HPDE6-E6E7 (cell line): ENCODE measurements at regions not wholly inside any gene's neighbourhood (a gene's known extent, or its start where the extent isn't known, plus 50 kb on each side); places are given as distances from the start of the nearest gene placed in this dataset.
A peak's percentile ranks its signal among the peaks of the same experiment; 100 is the strongest.

Experiments
- DNase-seq: peaks from one replicate; pipeline ENCODE4 v3.0.0; 2011; ENCODE audit warnings: missing footprints; ENCODE audit errors: extremely low spot score

DNA sequence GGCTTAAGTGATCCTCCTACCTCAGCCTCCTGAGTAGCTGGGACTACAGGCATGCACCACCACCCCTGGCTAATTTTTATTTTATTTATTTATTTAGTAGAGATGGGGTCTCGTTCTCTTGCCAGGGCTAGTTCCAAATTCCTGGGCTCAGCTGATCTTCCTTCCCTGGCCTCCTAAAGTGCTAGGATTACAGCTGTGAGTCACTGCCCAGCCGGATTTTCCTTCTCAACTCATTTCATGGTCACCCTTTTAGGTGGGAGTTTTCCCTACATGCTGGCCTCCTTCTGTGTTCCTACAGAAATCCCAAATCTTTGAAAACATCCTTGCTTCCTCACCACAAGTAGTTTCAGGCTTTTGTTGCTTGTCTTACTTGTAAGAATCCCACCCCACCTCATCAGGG lies 102.1 kb upstream of the SIAH1 start:
- no peak for DNase-seq

DNA sequence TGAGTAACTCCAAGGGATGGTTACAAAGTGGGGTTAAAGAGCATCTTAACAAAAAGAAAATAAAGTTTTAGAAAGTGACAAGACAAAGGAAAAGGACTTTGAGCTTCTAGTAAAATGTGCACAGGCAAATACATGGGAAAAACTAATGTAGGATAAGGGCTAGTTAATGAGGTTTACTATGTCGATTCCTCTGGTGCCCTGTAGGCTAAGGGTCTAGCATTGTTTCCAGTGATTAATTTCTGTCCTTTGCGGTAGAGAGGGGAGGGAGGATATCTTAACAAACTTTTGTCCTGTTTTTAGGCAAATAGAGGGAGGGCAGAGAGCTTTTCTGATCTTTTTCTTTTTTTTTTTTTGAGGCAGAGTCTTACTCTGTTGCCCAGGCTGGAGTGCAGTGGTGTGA lies 96.6 kb upstream of the SIAH1 start:
- no peak for DNase-seq

DNA sequence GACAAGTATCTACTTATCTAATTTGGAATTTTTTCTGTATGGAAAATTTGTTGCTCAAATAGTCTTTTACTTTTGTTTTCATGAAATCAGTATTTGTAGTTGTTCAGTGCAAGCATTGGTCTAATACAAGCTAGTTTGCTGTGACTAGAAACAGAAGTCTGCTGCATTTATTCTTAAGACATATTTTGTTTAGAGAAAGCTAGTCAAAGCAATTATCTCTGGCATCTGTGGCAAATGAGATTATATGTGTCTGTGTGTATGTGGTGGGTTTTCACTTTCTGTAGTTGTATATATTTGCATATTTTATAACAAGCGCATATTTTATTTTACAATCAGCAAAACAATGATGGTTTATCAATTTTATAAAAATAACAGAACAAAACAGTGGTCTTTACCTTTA lies 96.0 kb upstream of the SIAH1 start:
- no peak for DNase-seq

DNA sequence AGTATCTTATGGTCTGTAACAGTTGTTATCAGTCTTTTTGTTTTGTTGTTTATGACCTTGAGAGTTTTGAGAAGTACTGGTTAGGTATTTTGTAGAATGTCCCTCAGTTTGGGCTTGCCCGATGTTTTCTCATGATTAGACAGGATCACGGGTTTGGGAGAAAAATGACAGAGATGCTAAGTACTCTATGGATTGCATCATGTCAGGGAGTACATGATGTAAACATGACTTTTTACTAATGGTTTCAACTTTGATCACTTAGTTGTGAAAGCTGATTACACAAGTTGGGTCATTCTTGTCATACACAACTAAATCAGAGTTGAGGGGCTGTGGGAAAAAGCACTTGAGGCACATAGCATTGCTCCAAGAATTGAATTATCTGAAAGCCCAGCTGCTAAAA lies 94.7 kb upstream of the SIAH1 start:
- DNase-seq = no peak

DNA sequence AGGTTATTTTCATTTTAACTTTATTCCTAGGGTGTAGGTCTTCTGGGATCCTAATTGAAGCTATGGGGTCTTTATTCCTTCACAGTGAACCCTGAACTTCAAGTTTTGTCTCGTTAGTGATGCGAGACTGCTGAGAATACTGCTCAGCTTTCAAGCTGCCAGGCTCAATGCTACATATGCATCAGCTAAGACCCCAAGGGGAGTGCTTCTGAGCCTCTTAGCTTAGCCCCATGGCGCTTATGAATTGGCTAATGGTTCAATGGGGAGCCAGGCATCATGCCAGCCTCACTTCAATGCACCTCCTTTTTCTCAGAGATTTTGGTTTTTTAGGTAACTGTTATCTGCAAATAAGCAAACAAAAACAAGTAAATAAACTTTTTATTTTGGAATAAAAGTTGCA lies 94.1 kb upstream of the SIAH1 start:
- no peak for DNase-seq

DNA sequence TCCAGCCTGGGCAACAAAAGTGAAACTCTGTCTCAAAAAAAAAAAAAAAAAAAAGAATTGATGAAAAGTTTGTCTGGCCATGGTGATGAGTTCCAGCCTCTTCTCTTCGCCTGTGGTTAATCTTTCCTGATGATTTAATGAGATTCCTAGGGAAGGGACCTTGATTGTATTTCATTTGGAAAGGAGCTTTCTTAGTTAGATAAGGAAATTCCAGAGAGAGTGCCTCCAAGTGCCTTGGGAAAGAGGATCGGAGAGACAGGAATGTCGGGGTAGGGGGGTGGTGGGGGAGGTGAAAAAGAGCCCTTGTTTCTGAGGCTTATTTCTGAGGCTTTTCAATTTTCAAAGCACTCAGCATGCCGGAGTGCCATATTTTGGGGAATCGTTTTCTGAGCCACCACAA lies 93.2 kb upstream of the SIAH1 start:
- DNase-seq = no peak

DNA sequence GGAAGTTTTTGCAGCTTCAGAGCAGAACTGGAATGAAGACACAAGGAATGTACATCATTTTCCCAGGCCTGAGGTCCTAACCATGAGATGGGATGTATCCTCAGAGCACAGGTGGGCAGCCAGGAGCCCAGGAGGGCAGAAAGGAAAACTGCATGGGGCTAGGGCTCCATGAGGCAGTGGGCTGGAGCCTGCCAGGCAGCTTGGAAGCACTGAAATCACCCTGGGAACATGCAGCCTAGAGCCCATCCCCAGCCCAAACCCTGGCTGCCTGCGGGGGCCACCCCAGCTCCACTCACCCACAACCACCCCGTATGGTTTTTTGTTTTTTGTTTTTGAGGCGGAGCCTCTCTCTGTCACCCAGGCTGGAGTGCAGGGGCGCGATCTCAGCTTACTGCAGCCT lies 86.2 kb upstream of the SIAH1 start:
- DNase-seq = no peak

DNA sequence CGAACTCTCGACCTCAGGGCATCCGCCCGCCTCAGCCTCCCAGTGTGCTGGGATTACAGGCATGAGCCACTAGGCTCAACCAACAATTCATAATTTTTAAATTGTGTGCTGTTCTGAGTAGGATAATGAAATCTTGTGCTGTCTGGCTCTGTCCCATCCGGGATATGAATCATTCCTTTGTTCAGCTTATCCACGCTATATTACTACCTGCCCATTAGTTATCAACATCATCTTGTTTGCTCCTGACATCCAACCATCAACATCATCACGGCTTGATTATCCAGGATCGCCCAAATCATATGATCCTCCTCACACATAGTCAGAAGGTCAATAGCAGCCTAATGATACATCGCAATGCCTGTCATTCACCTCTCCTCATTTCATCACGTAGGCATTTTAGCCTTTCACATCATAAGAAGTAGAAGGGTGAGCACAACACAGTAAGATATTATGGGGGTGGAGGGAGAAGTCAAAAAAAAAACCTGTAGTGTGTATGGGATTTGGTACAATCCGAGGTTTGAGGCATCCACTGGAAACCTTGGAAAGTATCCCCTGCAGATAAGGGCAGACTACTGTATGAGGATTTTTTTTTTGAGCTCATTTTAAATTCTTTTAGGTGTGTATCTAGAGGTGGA lies 77.0 kb upstream of the SIAH1 start:
- DNase-seq = peak; percentile 64

DNA sequence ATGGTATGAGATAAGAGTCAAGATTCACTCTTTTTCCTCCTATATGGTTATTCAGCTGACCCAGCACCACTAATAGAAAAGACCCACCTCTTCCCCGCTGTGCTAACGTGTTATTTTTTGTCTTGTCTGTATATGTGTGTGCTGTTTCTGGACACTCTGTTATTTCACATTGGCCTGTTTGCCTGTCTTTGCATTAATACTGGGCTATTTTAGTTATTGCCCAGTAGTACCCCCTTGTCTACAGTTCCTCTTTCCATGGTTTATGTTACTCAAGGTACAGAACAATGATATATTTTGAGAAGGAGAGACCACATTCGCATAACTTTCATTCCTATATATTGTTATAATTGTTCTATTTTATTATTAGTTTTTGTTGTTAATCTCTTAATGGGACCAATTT lies 74.0 kb upstream of the SIAH1 start:
- DNase-seq = no peak

DNA sequence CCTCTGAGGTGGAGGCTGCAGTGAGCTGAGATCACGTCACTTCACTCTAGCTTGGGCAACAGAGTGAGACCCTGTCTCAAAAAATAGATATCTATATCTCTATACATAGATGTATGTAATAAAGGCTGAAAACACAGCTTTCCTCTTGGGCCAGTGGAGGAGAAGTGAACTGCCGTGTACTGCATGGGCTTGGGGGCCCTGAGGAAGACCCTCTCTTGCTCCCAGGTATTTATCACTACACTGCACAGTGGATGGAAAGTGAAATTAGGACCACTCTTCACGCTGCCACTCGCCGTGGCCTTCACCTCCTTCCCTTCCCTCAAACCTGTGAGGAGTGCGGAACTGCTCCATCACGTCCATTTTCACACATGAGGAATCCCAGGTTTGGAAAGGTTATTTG lies 68.8 kb upstream of the SIAH1 start:
- no peak for DNase-seq

DNA sequence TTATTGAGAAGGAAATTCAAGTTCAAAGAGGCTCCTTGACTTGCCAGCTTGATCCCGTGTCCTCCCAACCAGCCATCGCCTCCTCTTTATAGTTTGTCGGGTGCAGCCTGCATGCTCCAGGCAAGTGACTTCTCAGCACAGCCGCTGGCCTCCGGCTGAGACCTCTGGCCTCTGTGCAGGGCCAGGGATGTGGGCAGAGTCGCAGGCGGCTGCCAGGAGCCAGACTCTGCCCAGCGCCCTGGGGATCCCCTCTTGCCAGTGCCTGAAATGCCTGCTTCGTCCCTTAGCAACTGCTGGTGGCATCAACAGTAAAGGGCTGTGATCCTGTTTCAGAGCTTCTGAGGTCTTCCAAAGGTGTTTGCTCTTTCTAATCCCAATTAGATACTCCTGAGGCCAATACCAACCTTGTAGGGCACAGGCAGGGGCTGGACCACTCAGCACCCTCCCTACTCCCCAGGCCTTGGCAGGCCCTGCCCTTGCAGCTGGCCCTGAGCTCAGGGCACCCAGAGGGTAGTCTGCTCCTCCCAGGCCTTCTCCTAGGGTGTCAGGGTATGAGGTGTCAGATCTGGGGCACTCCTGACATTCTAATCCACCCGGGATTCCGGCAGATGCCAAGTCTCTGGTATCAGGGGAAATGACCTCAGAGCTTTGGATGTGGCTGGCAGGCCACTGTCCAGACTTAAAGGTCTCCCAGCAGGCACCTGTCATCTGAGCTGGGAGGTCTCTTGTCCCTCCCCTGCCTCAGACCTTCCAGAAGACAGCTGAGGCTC lies 68.0 kb upstream of the SIAH1 start:
- no peak for DNase-seq

DNA sequence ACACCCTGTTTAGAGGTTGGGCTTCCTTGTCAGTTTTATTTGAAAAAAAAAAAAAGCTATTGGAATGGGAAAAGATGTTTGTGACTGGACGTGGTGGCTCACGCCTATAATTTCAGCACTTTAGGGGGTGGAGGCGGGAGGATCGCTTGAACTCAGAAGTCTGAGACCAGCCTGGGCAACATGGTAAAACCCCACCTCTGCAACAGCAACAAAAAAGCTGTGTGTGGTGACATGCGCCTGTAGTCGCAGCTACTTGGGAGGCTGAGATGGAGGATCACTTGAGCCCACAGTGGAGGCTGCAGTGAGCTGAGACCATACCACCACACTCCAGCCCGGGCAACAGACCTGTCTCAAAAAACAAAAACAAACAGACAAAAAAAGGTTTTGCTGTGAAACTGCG lies 66.1 kb upstream of the SIAH1 start:
- no peak for DNase-seq

DNA sequence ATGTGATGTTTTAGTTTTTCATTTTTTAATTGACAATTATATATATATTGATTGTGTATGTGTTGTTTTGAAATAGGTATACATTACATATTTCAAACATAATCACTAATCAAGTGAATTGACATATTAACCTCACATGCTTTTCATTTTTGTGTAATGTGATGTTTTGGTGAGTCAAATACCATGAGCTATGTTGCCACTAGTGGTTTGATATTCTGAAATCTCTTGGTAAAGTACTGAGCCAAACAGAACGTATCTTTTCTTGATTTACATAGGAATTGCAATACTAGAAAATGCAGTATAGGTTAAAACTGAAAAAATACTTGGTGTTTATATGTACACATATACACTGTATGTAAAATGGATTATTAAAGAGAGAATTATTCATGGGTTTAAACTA lies 65.2 kb upstream of the SIAH1 start:
- no peak for DNase-seq

DNA sequence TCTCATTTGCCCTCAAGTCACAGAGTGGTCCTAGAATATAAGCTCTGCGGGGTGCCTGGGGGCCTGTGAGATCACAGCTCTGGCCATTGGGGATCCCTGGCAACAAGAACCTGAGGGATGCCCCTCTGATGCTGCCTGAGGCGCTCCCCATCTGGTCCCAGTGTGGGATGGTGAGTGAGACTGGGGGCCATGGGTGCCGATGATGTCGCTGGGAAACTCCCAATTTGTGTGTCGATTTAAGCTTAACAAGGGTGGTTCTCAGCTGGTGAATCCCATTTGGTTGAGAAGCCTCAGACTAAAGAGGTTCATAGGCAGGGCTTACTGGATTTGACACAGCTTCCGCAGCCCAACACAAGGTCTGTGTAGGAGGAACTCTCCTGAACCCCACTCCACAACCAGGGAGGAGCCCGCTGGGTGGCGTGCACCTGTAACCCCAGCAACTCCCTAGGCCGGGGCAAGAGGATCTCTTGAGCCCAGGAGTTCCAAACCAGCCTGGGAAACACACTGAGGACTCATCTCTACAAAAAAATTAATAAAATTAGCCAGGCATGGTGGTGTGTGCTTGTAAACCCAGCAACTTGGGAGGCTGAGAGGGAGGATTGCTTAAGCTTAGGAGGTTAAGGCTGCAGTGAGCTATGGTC lies 63.7 kb upstream of the SIAH1 start:
- no peak for DNase-seq

DNA sequence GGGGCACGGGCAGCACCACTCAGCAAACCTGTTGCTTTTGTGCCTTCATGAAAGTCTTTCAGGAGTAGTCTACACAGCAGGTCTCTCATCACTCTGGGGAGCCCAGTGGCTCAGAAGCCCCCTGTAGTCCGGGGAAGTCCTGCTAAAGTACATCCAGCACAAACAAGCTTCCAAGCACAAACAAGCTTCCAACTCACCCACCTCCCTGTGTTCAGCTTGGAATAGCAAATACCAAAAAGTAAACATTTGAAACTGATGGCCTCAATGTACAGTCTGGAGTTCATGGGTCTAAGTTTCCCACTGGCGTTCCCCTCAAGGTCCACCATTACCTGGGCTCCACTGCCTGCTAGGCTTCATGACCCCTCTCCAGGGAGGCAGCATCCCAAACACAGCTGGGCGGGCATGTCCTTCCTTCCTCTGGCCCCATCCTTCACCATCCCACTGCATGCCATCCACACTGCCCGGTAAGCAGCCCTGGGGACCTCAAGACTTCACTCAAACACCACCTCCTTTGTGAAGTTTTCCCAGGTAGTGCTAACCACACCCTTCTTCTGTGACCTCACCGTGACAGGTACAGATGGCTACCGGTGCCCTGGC lies 62.8 kb upstream of the SIAH1 start:
- DNase-seq = no peak

DNA sequence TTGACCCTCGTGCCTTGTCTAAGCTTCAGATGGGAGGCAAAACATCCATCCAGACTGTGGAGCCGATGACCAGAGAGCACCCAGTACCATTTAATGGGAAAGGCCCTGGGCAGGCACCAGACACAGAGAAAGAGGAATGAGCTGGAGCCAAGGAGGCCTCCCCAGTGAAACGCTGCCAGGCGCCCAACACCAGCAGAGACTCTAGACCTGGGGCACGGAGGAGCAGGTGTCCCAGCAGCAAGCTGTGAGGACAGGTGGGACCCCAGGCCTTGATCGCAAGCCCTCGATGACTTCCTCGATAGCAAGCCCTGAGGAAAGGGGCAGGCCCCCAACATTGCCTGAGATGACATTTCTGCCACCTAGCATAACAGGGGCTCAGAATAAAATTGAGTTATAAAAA lies 62.2 kb upstream of the SIAH1 start:
- DNase-seq = no peak

DNA sequence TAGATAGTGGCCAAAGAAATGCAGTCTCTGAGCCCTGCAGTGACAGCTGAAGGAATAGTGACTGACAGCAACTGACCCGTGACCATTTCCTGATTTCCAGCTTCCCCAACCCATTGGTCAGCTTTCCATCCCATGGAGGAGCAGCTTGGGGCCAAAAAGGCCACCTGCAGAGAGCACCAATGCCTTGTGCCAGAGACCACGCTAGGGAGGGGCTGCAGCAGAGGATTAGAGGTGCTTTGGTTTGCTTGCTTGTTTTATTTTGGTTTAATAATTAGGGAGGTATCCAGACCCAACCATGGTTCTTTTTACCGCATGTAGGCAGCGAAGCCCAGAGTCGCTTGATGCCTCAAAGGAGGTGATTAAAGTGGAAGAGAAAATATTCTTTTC lies 61.3 kb upstream of the SIAH1 start:
- no peak for DNase-seq

DNA sequence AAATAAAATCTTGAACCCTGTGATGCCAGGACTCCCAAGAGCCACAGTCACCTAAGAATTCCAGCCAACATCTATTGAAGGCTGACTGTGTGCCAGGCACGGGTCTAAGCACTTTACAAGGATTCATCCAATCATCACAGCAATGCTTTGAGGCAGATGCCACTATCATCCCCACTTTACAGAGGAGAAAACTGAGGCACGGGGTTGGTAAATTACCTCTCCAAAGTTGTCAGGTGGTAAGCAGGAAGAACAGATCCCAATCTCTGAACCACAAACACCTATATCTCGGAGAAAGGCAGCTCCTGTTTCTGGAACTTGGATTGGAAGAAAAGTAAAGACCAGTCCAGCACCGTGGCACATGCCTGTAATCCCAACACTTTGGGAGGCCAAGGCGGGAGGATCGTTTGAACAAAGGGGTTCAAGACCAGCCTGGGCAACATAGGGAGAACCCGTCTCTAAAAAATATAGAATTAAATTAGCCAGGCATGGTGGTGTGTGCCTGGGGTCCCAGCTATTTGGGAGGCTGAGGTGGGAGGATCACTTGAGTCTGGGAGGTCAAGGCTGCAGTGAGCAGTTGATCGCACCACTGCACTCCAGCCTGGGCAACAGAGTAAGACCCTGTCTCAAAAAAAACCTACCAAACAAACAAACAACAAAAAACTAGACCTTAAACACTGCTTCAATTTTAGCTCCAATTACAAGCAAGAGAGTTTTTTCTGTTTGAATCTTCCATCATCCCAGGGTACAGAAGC lies 60.7 kb upstream of the SIAH1 start:
- DNase-seq = no peak

DNA sequence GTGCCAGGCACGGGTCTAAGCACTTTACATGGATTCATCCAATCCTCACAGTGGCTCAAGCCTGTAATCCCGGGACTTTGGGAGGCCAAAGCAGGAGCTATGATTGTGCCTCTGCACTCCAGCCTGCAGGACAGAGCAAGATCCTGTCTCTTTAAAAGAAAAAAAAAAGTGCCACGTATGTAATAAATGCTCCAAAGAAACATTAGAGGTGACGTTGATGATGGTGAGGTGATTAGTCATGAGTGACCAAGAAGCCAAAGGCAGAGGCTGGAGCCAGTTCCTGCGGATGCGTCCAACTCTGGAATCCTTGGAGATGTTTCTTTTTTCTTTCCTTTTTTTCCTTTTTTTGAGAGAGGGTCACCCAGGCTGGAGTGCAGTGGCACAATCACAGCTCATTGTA lies 59.4 kb upstream of the SIAH1 start:
- DNase-seq = peak; percentile 84

DNA sequence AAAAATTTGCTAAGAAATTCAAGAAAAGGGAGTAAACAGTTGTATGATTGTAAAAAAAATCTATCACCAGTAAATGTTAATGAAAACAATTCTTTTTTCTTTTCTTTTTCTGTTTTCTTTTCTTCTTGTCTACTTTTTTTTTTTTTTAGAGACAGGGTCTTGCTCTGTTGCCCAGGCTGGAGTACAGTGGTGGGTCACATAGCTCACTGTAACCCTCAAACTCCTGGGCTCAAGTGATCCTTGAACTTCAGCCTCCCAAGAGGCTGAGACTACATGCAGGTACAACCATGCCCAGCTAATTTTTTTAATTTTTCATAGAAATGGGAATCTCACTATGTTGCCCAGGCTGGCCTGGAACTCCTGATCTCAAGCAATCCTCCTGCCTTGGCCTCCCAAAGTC lies 57.2 kb upstream of the SIAH1 start:
- DNase-seq = no peak

DNA sequence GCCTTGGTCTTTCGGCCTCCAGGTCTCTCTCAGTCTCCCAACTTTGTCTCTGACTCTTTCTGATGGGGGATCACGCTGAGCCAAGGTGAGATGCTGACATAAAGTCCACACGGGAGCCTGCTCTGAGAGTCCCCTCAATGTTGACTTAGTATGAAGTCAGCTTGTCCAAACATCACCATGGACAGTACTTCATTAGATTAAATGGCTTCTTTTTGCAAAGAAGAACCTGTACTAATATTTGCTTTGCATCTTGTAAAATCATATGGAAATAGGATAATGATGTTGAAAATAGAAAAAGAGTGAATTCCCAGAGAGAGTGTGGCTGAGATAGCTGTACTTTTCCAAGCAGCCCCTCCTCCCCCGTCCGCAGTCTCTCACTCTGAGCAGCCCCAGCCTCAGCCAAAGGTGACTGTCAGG lies 56.7 kb upstream of the SIAH1 start:
- no peak for DNase-seq

DNA sequence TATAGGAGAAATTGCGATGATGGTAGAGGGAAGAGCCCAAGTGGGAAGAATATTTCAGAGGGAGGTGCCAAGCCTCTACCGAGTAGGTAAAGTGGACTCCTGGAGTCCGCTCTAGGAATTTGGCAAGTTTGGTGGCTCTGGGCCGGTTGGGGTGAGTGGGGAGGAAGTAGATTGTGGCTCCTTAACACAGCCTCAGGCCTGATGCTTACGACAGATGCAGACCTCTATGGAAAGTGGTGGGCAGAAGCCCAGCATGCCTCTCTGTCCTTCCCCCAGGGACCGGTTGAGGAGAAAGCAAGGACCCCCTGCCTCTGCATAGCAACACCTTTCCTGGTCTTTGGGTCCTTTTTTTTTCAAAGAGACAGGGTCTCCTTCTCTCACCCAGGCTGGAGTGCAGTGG lies 55.9 kb upstream of the SIAH1 start:
- DNase-seq = no peak
